ENCODE measurements at regions not wholly inside any gene's neighbourhood (a gene's known extent, or its start where the extent isn't known, plus 50 kb on each side); places are given as distances from the start of the nearest gene placed in this dataset.
"Not testable (repeated sequence)": the region's sequence is repeated elsewhere in the genome, so short reads cannot be mapped to it uniquely, and the experiment has no call there.

- DNase-seq (ENCODE audit: low read depth in 2 of 2, low spot score in 1 of 2), result no peak
These were observed 730.4 kb downstream of the PLCL1 start for GRCh38 chr2:198534756-198535155.

GRCh38 chr2:198525211-198525969 is 721.0 kb downstream of the PLCL1 start:
- DNase-seq (ENCODE audit: low read depth in 2 of 2, low spot score in 1 of 2), result no peak

GRCh38 chr2:198523710-198524109 is 719.3 kb downstream of the PLCL1 start:
- DNase-seq (ENCODE audit: low read depth in 2 of 2, low spot score in 1 of 2), result no peak

- no peak for DNase-seq (ENCODE audit: low read depth in 2 of 2, low spot score in 1 of 2)
These were observed 714.5 kb downstream of the PLCL1 start for GRCh38 chr2:198518935-198519334.

- no peak for DNase-seq (ENCODE audit: low read depth in 2 of 2, low spot score in 1 of 2)
These were observed 713.6 kb downstream of the PLCL1 start for GRCh38 chr2:198517976-198518375.

- DNase-seq (ENCODE audit: low read depth in 2 of 2, low spot score in 1 of 2), result not testable (repeated sequence)
These were observed 704.2 kb downstream of the PLCL1 start for GRCh38 chr2:198508610-198509009.

- DNase-seq (ENCODE audit: low read depth in 2 of 2, low spot score in 1 of 2), result no peak
These were observed 695.1 kb downstream of the PLCL1 start for GRCh38 chr2:198499539-198499938.

GRCh38 chr2:198498516-198498915 is 694.1 kb downstream of the PLCL1 start:
- no peak for DNase-seq (ENCODE audit: low read depth in 2 of 2, low spot score in 1 of 2)

- DNase-seq (ENCODE audit: low read depth in 2 of 2, low spot score in 1 of 2), result no peak
These were observed 693.7 kb downstream of the PLCL1 start for GRCh38 chr2:198498048-198498447.

GRCh38 chr2:198494931-198495330 is 690.5 kb downstream of the PLCL1 start:
- DNase-seq (ENCODE audit: low read depth in 2 of 2, low spot score in 1 of 2), result no peak

GRCh38 chr2:198490748-198491147 is 686.4 kb downstream of the PLCL1 start:
- DNase-seq (ENCODE audit: low read depth in 2 of 2, low spot score in 1 of 2), result no peak

GRCh38 chr2:198488964-198489363 is 684.6 kb downstream of the PLCL1 start:
- no peak for DNase-seq (ENCODE audit: low read depth in 2 of 2, low spot score in 1 of 2)

GRCh38 chr2:198483051-198483450 is 678.7 kb downstream of the PLCL1 start:
- no peak for DNase-seq (ENCODE audit: low read depth in 2 of 2, low spot score in 1 of 2)

GRCh38 chr2:198479065-198479464 is 674.7 kb downstream of the PLCL1 start:
- DNase-seq (ENCODE audit: low read depth in 2 of 2, low spot score in 1 of 2), result no peak

- no peak for DNase-seq (ENCODE audit: low read depth in 2 of 2, low spot score in 1 of 2)
These were observed 674.0 kb downstream of the PLCL1 start for GRCh38 chr2:198478361-198478760.

- no peak for DNase-seq (ENCODE audit: low read depth in 2 of 2, low spot score in 1 of 2)
These were observed 671.6 kb downstream of the PLCL1 start for GRCh38 chr2:198476007-198476406.

- DNase-seq (ENCODE audit: low read depth in 2 of 2, low spot score in 1 of 2), result no peak
These were observed 666.9 kb downstream of the PLCL1 start for GRCh38 chr2:198471291-198471690.

- DNase-seq (ENCODE audit: low read depth in 2 of 2, low spot score in 1 of 2), result no peak
These were observed 663.7 kb downstream of the PLCL1 start for GRCh38 chr2:198468136-198468535.

GRCh38 chr2:198465970-198466369 is 661.6 kb downstream of the PLCL1 start:
- no peak for DNase-seq (ENCODE audit: low read depth in 2 of 2, low spot score in 1 of 2)

GRCh38 chr2:198456418-198456817 is 652.0 kb downstream of the PLCL1 start:
- DNase-seq (ENCODE audit: low read depth in 2 of 2, low spot score in 1 of 2), result no peak

- no peak for DNase-seq (ENCODE audit: low read depth in 2 of 2, low spot score in 1 of 2)
These were observed 649.5 kb downstream of the PLCL1 start for GRCh38 chr2:198453866-198454265.

- DNase-seq (ENCODE audit: low read depth in 2 of 2, low spot score in 1 of 2), result no peak
These were observed 647.9 kb downstream of the PLCL1 start for GRCh38 chr2:198452327-198452726.

GRCh38 chr2:198448789-198449188 is 644.4 kb downstream of the PLCL1 start:
- no peak for DNase-seq (ENCODE audit: low read depth in 2 of 2, low spot score in 1 of 2)
